HEK293T (cell line): ENCODE measurements at regions not wholly inside any gene's neighbourhood (a gene's known extent, or its start where the extent isn't known, plus 50 kb on each side); places are given as distances from the start of the nearest gene placed in this dataset.

Source experiments
- CTCF ChIA-PET: fragments of 350-600 bp; formaldehyde crosslinking; extraction: SDS; loops from one replicate; lab custom pipeline; 2021; ENCODE audit warnings: antibody characterized with exemption, inconsistent platforms; lab: Yijun Ruan, JAX
- POLR2A ChIA-PET: fragments of 350-600 bp; formaldehyde crosslinking; extraction: SDS; loops from one replicate; lab custom pipeline; 2020; ENCODE audit warnings: antibody characterized with exemption, inconsistent platforms; lab: Yijun Ruan, JAX
- DNase-seq: peaks from one replicate; pipeline ENCODE4 v3.0.0; 2012; ENCODE audit warnings: mixed read lengths; ENCODE audit errors: extremely low spot score
- ARNT ChIP-seq: fragments of 450-650 bp; IDR thresholded peaks from 2 replicates; pipeline ENCODE4 v1.6.1; 2017; ENCODE audit warnings: mild to moderate bottlenecking
- BHLHE40 ChIP-seq: fragments of 450-650 bp; IDR thresholded peaks from 2 replicates; pipeline ENCODE4 v1.6.1; 2016; ENCODE audit warnings: mild to moderate bottlenecking, moderate library complexity, borderline replicate concordance
- CTBP1 ChIP-seq: fragments of 450-650 bp; IDR thresholded peaks from 2 replicates; pipeline ENCODE4 v1.6.1; 2016; ENCODE audit warnings: borderline replicate concordance
- ELF4 ChIP-seq: fragments of 450-650 bp; IDR thresholded peaks from 2 replicates; pipeline ENCODE4 v1.6.1; 2017; ENCODE audit warnings: antibody characterized with exemption
- FOXA1 ChIP-seq: fragments of 450-650 bp; IDR thresholded peaks from 2 replicates; pipeline ENCODE4 v1.6.1; 2016; ENCODE audit warnings: mild to moderate bottlenecking
- FOXK2 ChIP-seq: fragments of 450-650 bp; IDR thresholded peaks from 2 replicates; pipeline ENCODE4 v1.6.1; 2016; ENCODE audit warnings: mild to moderate bottlenecking
- FOXM1 ChIP-seq: fragments of 450-650 bp; IDR thresholded peaks from 2 replicates; pipeline ENCODE4 v1.6.1; 2017; ENCODE audit warnings: mild to moderate bottlenecking, borderline replicate concordance
- HDGF ChIP-seq: fragments of 450-650 bp; IDR thresholded peaks from 2 replicates; pipeline ENCODE4 v1.6.1; 2017; ENCODE audit warnings: antibody characterized with exemption, borderline replicate concordance
- L3MBTL2 ChIP-seq: fragments of 450-650 bp; conservative IDR thresholded peaks from 2 replicates; pipeline ENCODE4 v1.6.1; 2016; ENCODE audit warnings: mild to moderate bottlenecking
- LEF1 ChIP-seq: fragments of 450-650 bp; IDR thresholded peaks from 2 replicates; pipeline ENCODE4 v1.6.1; 2017; ENCODE audit warnings: mild to moderate bottlenecking, borderline replicate concordance
- NFRKB ChIP-seq: fragments of 450-650 bp; IDR thresholded peaks from 2 replicates; pipeline ENCODE4 v1.6.1; 2016; ENCODE audit warnings: mild to moderate bottlenecking, moderate library complexity
- PKNOX1 ChIP-seq: fragments of 450-650 bp; IDR thresholded peaks from 2 replicates; pipeline ENCODE4 v1.6.1; 2016
- SP1 ChIP-seq: fragments of 450-650 bp; IDR thresholded peaks from 2 replicates; pipeline ENCODE4 v1.6.1; 2017
- SUZ12 ChIP-seq: fragments of 450-650 bp; IDR thresholded peaks from 2 replicates; pipeline ENCODE4 v1.6.1; 2016; ENCODE audit warnings: mild to moderate bottlenecking
- TARDBP ChIP-seq: fragments of 450-650 bp; IDR thresholded peaks from 2 replicates; pipeline ENCODE4 v1.6.1; 2016
- ZNF384 ChIP-seq: fragments of 450-650 bp; IDR thresholded peaks from 2 replicates; pipeline ENCODE4 v1.6.1; 2016

- ChIA-PET CTCF (no interaction called here), POLR2A (no interaction called here)
- TF ChIP-seq LEF1, result no peak
- TF ChIP-seq SUZ12, result no peak
- TF ChIP-seq ARNT, result no peak
- TF ChIP-seq L3MBTL2, result no peak
- TF ChIP-seq FOXA1, result no peak
- TF ChIP-seq ZNF384, result no peak
- no peak for TF ChIP-seq FOXM1
- TF ChIP-seq BHLHE40, result no peak
- TF ChIP-seq TARDBP, result no peak
- TF ChIP-seq CTBP1, result no peak
- no peak for TF ChIP-seq HDGF
- TF ChIP-seq FOXK2, result no peak
- DNase-seq, result no peak
Measured at GRCh38 chr15:31485431-31485830, 158.8 kb downstream of the KLF13 start.

- DNase-seq, result no peak
- ChIA-PET POLR2A (no interaction called here), CTCF (no interaction called here)
- no peak for TF ChIP-seq L3MBTL2
Measured at GRCh38 chr15:31485911-31486461, 159.4 kb downstream of the KLF13 start.

- no peak for DNase-seq
- CTCF ChIA-PET, result no interaction called here
Measured at GRCh38 chr15:31486506-31486905, 159.9 kb downstream of the KLF13 start.

GRCh38 chr15:31486906-31487695 is 160.5 kb downstream of the KLF13 start:
- ChIA-PET POLR2A (no interaction called here), CTCF (no interaction called here)
- DNase-seq, result no peak
- TF ChIP-seq FOXA1 (no peak), ARNT (no peak), FOXK2 (no peak), LEF1 (no peak), L3MBTL2 (no peak), TARDBP (no peak), PKNOX1 (no peak), BHLHE40 (no peak), ELF4 (no peak), ZNF384 (no peak), SUZ12 (no peak), SP1 (no peak), CTBP1 (no peak), NFRKB (no peak), FOXM1 (no peak), HDGF (no peak)

More at GRCh38 chr15:31486506-31486905, 159.9 kb downstream of the KLF13 start:
- POLR2A ChIA-PET, result no interaction called here
- no peak for TF ChIP-seq L3MBTL2
- TF ChIP-seq BHLHE40, result no peak
- TF ChIP-seq SUZ12, result no peak
- no peak for TF ChIP-seq TARDBP
- no peak for TF ChIP-seq FOXK2
- no peak for TF ChIP-seq FOXM1
- no peak for TF ChIP-seq SP1
- TF ChIP-seq HDGF, result no peak
- no peak for TF ChIP-seq PKNOX1
- no peak for TF ChIP-seq FOXA1
- TF ChIP-seq LEF1, result no peak
- no peak for TF ChIP-seq CTBP1

GRCh38 chr15:31487811-31488436 is 161.3 kb downstream of the KLF13 start:
- ChIA-PET POLR2A (no interaction called here), CTCF (interaction anchor here (0.7 to 1.3 kb wide), 3 partner anchors 30 to 48 kb away, joined by 3 to 5 read pairs (median 3); no protein-coding TSS in a partner anchor)
- no peak for DNase-seq
- TF ChIP-seq CTBP1, result no peak
- no peak for TF ChIP-seq HDGF
- TF ChIP-seq NFRKB, result no peak
- TF ChIP-seq FOXM1, result no peak
- TF ChIP-seq PKNOX1, result no peak
- TF ChIP-seq ZNF384, result no peak
- TF ChIP-seq LEF1, result no peak
- no peak for TF ChIP-seq ELF4
- no peak for TF ChIP-seq FOXA1
- no peak for TF ChIP-seq ARNT
- TF ChIP-seq L3MBTL2, result no peak
- TF ChIP-seq TARDBP, result no peak
- TF ChIP-seq FOXK2, result no peak
- TF ChIP-seq SUZ12, result no peak
- no peak for TF ChIP-seq BHLHE40
- no peak for TF ChIP-seq SP1
